ENCODE measurements at regions not wholly inside any gene's neighbourhood (a gene's known extent, or its start where the extent isn't known, plus 50 kb on each side); places are given as distances from the start of the nearest gene placed in this dataset.

DNA sequence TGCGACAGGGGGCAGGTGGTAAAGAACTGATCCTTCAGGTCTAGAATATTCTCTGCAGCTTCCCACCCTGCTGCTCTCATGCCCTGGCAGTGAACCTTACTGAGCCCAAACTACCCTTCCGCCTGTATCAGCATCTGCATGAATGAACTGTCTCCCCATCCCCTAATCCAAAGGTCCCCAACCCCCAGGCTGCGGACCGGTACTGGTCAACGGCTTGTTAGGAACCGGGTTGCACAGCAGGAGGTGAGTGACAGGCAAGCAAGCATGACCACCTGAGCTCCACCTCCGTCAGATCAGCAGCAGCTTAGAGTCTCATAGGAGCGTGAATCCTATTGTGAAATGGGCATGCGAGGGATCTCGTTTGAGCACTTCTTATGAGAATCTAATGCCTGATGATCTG is 58.2 kb upstream of the LMO1 start:
- DNase-seq = no peak

DNA sequence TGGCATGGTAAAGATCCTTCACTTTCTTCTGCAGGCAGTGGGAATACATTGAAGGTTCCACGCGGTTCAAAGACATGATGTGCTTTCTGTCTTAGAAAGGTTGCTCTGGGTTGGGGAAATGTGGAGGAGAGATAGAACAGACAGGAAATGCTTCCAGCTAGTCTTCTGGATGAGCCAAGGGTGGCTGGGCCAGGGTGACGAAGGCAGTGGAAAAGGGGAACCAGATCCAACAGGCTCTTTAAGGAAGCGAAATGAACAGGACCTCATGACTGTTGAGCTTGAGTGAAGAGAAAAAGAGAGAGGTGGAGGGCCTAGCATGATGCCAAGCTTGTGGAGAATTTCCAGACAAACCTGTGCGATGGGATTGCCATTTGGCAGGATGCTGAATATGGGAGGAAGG is 56.4 kb upstream of the LMO1 start:
- no peak for DNase-seq

DNA sequence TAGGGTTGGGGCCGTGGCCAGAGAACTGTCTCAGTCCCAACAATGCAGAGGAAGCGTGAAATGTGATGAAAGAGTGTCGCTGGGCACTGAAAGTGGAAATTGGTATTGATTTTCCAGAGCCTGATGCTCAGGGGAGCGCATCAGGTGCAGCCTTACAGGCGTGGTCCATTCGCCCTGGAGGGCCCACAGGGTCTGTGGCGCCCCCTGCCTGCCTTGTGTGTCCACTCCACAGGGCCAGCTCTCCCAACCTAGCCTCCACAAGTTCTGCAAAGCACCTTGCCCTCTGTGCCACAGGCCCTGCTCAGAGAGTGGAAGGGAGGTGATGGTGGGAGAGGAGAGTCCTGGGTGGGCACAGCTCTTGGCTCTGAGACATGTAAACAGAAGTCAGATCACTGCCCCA is 54.9 kb upstream of the LMO1 start:
- DNase-seq = peak; percentile 13

DNA sequence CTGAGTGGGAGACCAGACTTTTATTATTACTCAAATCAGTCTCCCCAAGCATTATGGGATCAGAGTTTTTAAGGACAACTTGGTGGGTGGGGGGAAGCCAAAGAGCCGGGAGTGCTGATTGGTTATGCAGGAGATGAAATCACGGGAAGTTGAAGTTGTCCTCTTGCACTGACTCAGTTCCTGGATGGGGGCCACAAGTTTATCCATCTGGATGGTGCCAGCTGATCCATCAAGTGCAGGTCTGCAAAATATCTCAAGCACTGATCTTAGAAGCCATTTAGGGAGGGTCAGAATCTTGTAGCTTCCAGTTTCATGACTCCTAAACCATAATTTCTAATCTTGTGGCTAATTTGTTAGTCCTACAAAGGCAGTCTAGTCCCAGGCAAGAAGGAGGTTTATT is 53.5 kb upstream of the LMO1 start:
- DNase-seq = no peak

DNA sequence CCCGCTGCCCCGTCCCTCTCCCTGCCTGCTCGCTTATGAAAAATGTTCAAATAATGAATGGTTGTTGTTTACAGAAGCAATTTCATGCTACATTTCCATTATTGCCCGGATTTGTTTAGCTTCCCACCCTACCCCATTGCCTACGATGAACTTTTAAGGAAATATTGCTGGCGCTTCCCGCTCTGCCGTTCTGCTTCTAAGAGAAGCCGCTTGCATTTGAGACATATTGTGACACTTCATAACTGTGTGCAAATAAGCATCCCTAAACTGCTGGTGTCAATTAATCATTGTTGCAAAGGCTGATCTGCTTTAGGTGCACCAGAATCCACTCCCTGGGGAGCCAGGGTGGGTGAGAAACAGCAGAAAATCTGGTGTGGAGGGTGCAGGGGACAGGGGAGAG is 52.3 kb upstream of the LMO1 start:
- no peak for DNase-seq

DNA sequence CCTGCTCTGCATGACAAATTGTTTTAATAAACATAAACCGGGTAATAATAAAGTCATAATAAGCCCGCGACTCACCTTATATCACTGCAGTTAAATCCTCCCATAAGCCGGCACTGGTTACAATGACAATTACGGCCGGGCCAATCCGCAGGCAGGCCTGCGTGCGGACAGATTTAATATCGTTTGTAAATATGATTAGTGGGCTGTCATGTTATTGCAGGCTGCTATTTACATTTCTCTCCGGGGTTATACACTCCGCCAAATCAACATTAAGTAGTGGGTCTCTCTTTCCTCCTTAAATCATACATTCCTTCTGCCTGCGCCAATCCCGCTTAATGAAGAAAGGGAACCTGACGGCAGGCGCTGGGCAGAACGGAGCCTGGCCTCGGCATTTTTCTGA is 51.8 kb upstream of the LMO1 start:
- DNase-seq = no peak

DNA sequence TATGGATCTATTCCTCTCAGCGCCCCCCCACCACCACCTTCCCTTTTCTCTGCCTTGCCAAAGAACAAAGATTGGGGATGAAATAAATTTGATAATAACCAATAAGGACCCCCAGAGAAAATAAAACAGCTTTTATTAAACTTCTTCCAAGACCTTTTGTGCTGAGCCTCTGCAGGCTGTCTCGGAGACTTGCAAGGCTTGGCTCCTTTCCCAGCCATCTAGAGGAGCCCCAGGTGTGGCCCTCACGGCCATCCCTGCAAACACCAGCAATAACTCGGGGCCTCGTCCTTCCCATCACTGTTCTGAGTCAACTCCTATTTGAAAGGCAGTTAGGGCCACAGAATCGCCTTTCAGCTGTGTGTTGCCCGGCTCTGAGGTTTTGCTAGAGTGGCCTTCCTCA is 51.2 kb upstream of the LMO1 start:
- peak; percentile 57 for DNase-seq

DNA sequence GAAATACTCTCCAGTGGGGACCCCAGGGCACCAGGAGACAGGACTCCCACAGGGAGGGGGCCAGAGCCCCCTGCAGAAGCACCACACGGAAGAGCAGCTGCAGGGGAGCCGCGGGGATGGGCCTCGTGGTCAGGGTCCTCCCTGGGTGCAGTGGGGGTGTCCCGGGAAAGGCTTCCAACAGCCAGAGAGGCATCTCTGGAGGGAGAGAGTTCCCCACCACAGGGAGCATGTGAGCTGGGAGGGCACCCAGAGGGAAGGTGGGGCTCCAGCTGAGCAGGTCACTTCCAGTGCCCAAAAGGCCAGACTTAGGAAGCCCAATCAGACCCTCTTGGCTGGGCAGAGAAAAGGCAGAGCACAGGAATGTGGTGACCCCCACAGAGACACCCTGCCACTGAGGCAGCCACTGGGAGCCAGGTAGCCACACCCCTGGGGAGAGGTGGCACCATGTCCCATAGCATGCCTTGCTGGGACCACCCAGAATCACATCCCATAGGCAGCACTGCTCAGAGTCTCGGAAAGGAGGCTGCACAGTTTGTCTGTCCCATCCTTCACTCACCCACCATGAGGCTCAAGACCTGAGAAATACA is 49.9 kb upstream of the LMO1 start:
- DNase-seq = no peak

Measured in RPMI8226 (cell line).